T-helper 1 cell treated with Interleukin-12 subunit alpha and Interleukin-12 subunit beta and Interleukin-4 antibody, amounts not matched to agents 30 ng/mL and 1 ng/mL, for 36 hours (primary cell): ENCODE measurements at regions not wholly inside any gene's neighbourhood (a gene's known extent, or its start where the extent isn't known, plus 50 kb on each side); places are given as distances from the start of the nearest gene placed in this dataset.
"Not testable (repeated sequence)": the region's sequence is repeated elsewhere in the genome, so short reads cannot be mapped to it uniquely, and the experiment has no call there.

Experiments
- intact Hi-C: fragments of 100-400 bp; cut with micrococcal nuclease; formaldehyde crosslinking; loops from one replicate; pipeline ENCODE4 v1.15.1; 2024

DNA sequence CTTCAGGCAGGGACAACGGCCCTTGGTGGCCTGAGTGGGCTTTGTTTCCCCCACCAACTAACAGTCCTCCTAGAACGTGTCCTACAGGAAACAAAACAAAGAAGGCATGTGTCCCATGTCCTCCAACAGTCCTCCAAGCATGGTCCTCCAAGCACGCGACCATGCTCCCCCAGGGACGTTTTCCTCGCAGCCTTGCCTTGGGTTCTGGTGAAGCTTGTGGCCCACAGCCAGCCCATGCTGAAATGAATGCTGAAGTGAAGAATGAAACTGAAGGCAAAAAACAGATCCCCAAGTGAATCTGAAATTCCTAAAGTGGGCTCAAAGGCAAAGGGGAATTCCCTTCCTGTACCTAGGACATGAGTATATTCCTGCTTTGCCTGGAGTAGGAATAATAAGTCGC lies 176.6 kb downstream of the JCAD start:
- intact Hi-C loops, result no loop called here

- intact Hi-C loops, result no loop called here
Measured at GRCh38 chr10:29881811-29882210, 177.6 kb downstream of the JCAD start.

DNA sequence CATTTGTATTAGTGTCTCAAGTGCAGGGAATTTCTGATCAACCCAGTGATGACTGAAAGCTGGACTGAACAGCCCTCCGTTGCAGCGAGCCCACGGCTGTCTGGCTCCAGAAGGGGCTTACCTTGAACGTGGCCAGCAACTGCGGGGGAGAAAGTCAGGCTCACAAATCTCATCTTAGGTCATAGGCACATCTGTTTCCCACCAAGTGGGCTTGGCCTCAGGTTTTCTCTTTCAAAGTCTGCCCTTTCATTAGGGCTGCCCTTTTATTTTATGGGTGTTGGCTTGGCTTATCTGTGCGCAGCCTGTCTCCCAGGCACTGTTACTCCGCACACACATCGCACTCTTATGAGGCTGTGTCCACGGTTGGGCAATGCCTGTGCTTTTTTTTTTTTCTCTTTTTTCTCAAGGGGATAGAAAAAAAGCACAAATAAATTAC lies 178.0 kb downstream of the JCAD start:
- intact Hi-C loops, result no loop called here

- intact Hi-C loops, result no loop called here
Measured at GRCh38 chr10:29880856-29881255, 178.5 kb downstream of the JCAD start.

- intact Hi-C loops, result no loop called here
Measured at GRCh38 chr10:29879862-29880261, 179.5 kb downstream of the JCAD start.

DNA sequence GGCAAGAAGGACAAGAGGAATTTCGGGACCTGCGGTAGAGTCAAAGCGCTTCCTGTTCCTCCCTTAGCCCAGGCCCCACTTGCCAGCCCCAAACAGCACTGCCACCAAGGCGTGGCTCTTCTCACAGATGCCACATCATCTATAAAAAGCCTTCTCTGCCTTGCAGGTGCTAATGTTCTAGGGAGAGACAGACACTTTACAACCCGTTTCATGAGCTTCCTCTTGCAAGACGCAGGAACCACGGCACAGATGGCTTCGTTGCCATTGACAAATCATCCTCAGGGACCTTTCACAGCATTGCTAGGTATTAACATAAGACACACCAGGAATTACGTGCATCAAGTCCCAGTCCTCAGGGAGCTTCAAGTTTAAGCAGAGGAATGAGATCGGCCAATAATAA lies 180.9 kb downstream of the JCAD start:
- intact Hi-C loops, result no loop called here

GRCh38 chr10:29877793-29878491 lies 181.4 kb downstream of the JCAD start:
- intact Hi-C loops, result no loop called here

- intact Hi-C loops, result no loop called here
Measured at GRCh38 chr10:29876008-29876555, 183.3 kb downstream of the JCAD start.

GRCh38 chr10:29874606-29875269 lies 184.6 kb downstream of the JCAD start:
- intact Hi-C loops, result no loop called here

DNA sequence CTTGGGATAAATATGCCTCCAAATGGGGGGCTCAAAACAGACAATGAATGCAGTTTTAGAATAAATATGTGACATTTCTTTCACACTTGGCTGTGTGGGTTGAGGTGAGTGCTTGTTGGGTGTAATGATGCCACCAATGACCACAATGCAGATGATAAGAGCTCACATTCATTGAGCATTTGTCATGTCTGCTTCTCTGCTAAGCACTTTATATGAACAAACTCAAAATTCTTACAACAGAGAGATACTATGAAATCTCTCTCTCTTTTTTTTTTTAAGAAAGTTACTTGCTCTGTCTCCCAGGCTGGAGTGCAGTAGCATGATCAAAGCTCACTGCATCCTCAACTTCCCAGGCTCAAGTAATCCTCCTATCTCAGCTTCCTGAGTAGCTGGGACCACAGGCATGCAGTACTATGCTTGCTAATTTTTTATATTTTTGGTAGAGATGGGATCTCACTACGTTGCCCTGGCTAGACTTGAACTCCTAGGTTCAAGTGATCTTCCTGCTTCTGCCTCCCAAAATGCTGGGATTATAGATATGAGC lies 185.4 kb downstream of the JCAD start:
- intact Hi-C loops, result no loop called here

DNA sequence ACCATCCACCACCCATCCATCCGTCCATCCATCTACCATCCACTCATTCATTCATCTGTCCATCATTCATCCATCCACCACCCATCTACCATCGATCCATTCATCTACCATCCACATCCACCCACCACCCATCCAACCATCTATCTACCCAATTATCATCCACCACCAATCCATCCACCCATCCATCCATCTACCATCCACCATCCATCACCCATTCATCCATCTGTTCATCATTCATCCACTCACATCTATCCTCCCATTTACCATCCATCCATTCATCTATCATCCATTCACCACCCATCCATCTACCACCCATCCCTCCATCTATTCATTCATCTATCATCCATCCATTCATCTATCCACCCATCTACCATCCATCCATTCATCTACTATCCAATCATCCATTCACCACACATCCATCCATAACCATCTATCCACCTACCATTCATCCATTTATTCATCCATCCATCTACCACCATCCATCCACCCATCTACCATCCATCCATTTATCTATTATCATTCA lies 188.8 kb downstream of the JCAD start:
- intact Hi-C loops, result no loop called here

DNA sequence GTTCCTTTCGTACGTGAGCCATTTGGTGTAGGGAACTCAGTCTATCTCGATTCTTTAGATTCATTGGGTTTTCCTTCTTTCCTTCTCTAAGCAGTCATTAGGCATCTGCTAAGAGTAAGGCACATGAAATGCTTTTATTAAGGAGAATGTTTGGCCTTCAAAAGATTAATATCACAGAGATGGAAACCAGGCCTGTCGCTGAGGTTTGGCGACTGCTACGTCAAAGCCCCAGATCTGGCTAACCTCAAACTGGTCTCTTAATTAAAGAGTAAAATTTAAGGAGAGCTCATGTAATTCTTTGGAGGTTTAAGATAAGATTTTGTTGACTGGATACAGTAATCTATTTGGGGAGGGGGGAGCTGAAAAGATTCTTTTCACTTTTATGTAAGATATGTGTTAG lies 189.8 kb downstream of the JCAD start:
- intact Hi-C loops, result no loop called here

DNA sequence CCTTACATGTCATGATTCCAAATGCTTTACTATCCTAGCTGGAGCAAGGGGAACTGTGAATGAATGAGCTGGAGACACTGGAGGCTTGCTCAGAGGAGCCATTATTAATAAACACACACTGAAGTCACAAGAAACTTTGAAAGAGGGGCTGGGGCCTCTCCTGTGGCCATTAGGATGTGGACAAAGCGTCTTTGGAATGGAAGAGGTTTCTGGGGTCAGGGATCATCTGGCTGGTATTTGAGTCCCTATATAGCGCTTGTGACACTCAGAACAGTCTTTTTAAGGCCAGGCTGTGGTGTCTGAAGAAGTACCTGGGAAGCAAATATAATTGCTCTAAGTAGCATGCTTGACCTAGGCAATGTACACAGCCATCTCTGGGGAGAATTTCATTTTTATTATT lies 193.0 kb downstream of the JCAD start:
- intact Hi-C loops, result no loop called here

GRCh38 chr10:29865700-29866355 lies 193.6 kb downstream of the JCAD start:
- intact Hi-C loops, result no loop called here

DNA sequence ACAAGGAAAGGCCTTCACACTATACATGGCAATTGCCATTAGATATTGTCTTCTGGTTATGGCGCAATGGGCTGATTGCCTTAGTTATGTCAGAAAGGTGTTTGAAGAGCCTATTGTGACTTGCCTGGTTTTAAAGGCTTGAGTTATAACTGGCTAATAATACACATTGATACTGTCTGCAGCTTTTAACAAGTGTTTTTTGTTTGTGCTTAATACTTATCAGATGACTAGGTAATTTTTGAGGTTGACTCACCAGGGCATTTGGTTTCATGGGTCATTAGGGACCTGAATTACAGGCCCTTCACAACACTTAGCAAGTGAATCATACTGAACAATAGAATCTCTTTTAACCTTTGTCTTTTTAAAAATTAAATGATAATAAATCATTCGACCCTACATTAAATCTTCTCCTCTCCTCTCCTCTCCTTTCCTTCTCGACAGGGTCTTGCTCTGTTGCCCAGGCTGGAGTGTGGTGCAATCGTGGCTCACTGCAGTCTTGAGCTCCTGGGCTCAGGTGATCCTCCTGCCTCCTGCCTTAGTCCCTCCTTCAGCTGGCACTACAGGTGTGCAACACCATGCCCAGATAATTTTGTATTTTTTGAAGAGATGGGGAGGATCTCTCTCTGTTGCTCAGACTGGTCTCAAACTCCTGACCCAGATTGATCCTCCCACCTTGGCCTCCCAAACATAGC lies 196.3 kb downstream of the JCAD start:
- intact Hi-C loops, result no loop called here

DNA sequence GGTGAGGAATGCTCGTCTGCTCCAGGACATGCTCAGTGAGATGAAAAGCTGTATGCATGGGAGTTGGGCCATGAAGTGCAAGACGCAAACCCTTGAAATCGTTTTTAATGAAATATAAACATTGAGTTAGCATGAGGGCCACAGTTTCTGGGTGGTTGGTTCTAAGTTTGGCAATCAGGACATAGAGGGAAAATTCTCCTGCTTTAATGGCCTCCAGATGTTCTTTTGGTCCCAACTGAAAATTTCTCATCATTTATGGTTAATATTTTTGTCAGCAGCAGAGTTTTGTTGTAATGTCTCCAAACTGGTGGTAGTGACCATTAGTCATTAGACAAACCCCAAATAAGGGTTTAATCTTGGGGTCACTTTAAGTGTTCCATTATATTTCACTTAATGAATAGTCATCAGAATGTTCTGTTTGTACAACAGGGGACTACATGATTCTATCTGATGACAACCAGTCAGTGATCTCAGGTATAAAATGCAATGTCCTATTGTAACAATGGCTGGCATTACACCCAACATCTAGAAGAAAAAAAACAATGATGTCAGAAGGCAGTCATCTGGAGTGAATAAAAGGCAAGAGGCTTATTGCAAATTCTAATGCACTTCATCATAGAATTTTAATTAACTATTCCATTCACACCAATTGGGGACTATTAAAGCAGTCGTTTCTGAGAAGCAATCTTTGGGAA lies 197.4 kb downstream of the JCAD start:
- intact Hi-C loops, result no loop called here

- intact Hi-C loops, result not testable (repeated sequence)
Measured at GRCh38 chr10:29861231-29861630, 198.2 kb downstream of the JCAD start.

DNA sequence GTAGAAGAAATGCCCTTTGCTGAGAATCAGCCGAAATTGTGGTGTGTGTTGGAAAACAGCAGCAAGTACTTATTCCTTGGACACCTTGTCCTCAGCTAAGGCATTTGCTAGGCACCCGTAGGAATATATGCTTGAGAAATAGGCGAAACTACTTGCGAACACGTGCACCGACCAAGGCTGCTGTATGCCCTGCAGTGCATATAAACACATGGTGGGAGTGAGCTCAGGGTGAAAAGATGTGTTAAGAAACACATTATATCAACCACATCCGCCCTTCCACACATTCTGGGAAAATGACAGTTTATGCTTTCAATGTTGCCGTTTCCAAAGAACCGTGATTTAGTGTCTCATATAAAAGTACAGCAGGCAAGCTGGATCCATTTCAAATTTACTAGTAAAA lies 199.2 kb downstream of the JCAD start:
- intact Hi-C loops, result no loop called here

GRCh38 chr10:29859521-29860130 lies 199.8 kb downstream of the JCAD start:
- intact Hi-C loops, result no loop called here

GRCh38 chr10:29858702-29859267 lies 200.6 kb downstream of the JCAD start:
- intact Hi-C loops, result no loop called here
